SK-N-SH (cell line): ENCODE measurements at regions not wholly inside any gene's neighbourhood (a gene's known extent, or its start where the extent isn't known, plus 50 kb on each side); places are given as distances from the start of the nearest gene placed in this dataset.

Source experiments
- CTCF ChIA-PET: fragments of 300-600, 350-600 bp; formaldehyde crosslinking; extraction: SDS; loops from one replicate; lab custom pipeline; 2021; lab: Yijun Ruan, JAX
- POLR2A ChIA-PET: fragments of 350-600 bp; sonication (Branson Sonifier 250); formaldehyde crosslinking; extraction: SDS; loops from one replicate; lab custom pipeline; 2020; ENCODE audit warnings: antibody characterized with exemption, inconsistent platforms; lab: Yijun Ruan, JAX
- DNase-seq: peaks from one replicate; pipeline ENCODE4 v3.0.0; 2012
- H2AFZ ChIP-seq: fragments of 200-600 bp; sonication (generic); 2 replicates; pipeline ENCODE4 v1.8.1; 2016; ENCODE audit warnings: antibody characterized with exemption, mild to moderate bottlenecking, low read depth
- H3F3A ChIP-seq: fragments of 200-600 bp; sonication (generic); replicated peaks from 2 replicates; pipeline ENCODE3; 2016; ENCODE audit warnings: antibody characterized with exemption, mild to moderate bottlenecking; ENCODE audit not compliant: insufficient read depth
- H3K27ac ChIP-seq, 2 experiments: fragments of 200-500 bp in 1 of 2; fragments of 200-600 bp in 1 of 2; sonication (Bioruptor generic) in 1 of 2; sonication (generic), shearing (Covaris generic) in 1 of 2; 2 replicates each; pipeline versions ENCODE4 v1.5.1 to v1.6.1; 2014 to 2016; ENCODE audit warnings: low read depth in 2 of 2, inconsistent platforms in 1 of 2, low read length in 1 of 2, mild to moderate bottlenecking in 1 of 2, mixed read lengths in 1 of 2
- H3K27me3 ChIP-seq: fragments of 200-600 bp; sonication (generic), shearing (Covaris generic); 2 replicates; pipeline ENCODE4 v1.6.1; 2016; ENCODE audit warnings: mixed run types; ENCODE audit not compliant: insufficient read depth
- H3K36me3 ChIP-seq, 2 experiments: fragments of 200-500 bp in 1 of 2; fragments of 200-600 bp in 1 of 2; sonication (Bioruptor generic) in 1 of 2; sonication (generic) in 1 of 2; replicated peaks in 1 of 2; 2 replicates each; pipeline versions ENCODE3 to v1.5.1; 2014 to 2016; ENCODE audit warnings: low read length in 1 of 2, mild to moderate bottlenecking in 1 of 2; ENCODE audit not compliant: insufficient read depth in 2 of 2, control insufficient read depth in 1 of 2
- H3K4me1 ChIP-seq, 2 experiments: fragments of 200-500 bp in 1 of 2; fragments of 200-600 bp in 1 of 2; sonication (Bioruptor generic) in 1 of 2; sonication (generic), shearing (Covaris generic) in 1 of 2; 2 replicates each; pipeline versions ENCODE4 v1.5.1 to v1.6.1; 2014 to 2016; ENCODE audit warnings: low read depth in 1 of 2, low read length in 1 of 2, mixed run types in 1 of 2; ENCODE audit not compliant: insufficient read depth in 2 of 2, control insufficient read depth in 1 of 2
- H3K4me2 ChIP-seq: fragments of 200-600 bp; sonication (generic), shearing (Covaris generic); 2 replicates; pipeline ENCODE4 v1.6.1; 2017; ENCODE audit warnings: mixed run types
- H3K4me3 ChIP-seq, 2 experiments: fragments of 200-500 bp in 1 of 2; fragments of 200-600 bp in 1 of 2; sonication (Bioruptor generic) in 1 of 2; sonication (generic), shearing (Covaris generic) in 1 of 2; 2 replicates each; pipeline versions ENCODE4 v1.5.1 to v1.8.1; 2014 to 2016; ENCODE audit warnings: low read depth in 2 of 2, inconsistent platforms in 1 of 2, low read length in 1 of 2, mild to moderate bottlenecking in 1 of 2, mixed read lengths in 1 of 2, moderate library complexity in 1 of 2
- H3K79me2 ChIP-seq: fragments of 200-600 bp; sonication (generic); 2 replicates; pipeline ENCODE4 v1.8.1; 2017; ENCODE audit warnings: mild to moderate bottlenecking; ENCODE audit not compliant: insufficient read depth
- H3K9ac ChIP-seq: fragments of 200-600 bp; sonication (generic); 2 replicates; pipeline ENCODE4 v1.6.1; 2017; ENCODE audit warnings: mixed run types
- H3K9me2 ChIP-seq: fragments of 200-600 bp; sonication (generic); 2 replicates; pipeline ENCODE4 v1.6.1; 2017; ENCODE audit warnings: mixed run types
- H3K9me3 ChIP-seq: fragments of 200-600 bp; sonication (generic); 2 replicates; pipeline ENCODE4 v1.6.1; 2017; ENCODE audit warnings: mixed run types, mild to moderate bottlenecking, moderate library complexity
- H4K20me1 ChIP-seq: fragments of 200-600 bp; sonication (generic); 2 replicates; pipeline ENCODE4 v1.6.1; 2017; ENCODE audit warnings: mild to moderate bottlenecking, mixed run types; ENCODE audit not compliant: insufficient read depth
- CHD2 ChIP-seq: fragments of 150-350 bp; IDR thresholded peaks from 2 replicates; pipeline ENCODE4 v1.6.1; 2018; ENCODE audit warnings: low read length; ENCODE audit not compliant: partially characterized antibody
- EZH2phosphoT487 ChIP-seq: fragments of 200-600 bp; sonication (generic); IDR thresholded peaks from 2 replicates; pipeline ENCODE4 v1.6.1; 2017; ENCODE audit warnings: low read depth, mixed run types, mild to moderate bottlenecking, antibody characterized with exemption, moderate library complexity, borderline replicate concordance
- FOSL2 ChIP-seq: IDR thresholded peaks from 2 replicates; pipeline ENCODE4 v1.4.0; 2012; ENCODE audit warnings: low read depth, mild to moderate bottlenecking, moderate library complexity, borderline replicate concordance
- FOXJ3 ChIP-seq: sonication (generic); formaldehyde crosslinking; IDR thresholded peaks from 2 replicates; pipeline ENCODE4 v1.5.1; 2020; ENCODE audit warnings: mild to moderate bottlenecking, missing genetic modification reagents
- FOXM1 ChIP-seq: IDR thresholded peaks from 2 replicates; pipeline ENCODE4 v1.4.0; 2012; ENCODE audit warnings: low read depth, mild to moderate bottlenecking
- JUND ChIP-seq: IDR thresholded peaks from 2 replicates; pipeline ENCODE4 v1.4.0; 2012
- NRF1 ChIP-seq: IDR thresholded peaks from 2 replicates; pipeline ENCODE4 v1.6.1; 2012; ENCODE audit warnings: low read depth, mild to moderate bottlenecking, low read length
- POLR2AphosphoS5 ChIP-seq: IDR thresholded peaks from 2 replicates; pipeline ENCODE4 v1.6.1; 2012; ENCODE audit warnings: low read depth, low read length
- RXRA ChIP-seq: IDR thresholded peaks from 2 replicates; pipeline ENCODE4 v1.4.0; 2012; ENCODE audit warnings: low read depth, mild to moderate bottlenecking, borderline replicate concordance
- TAF1 ChIP-seq: IDR thresholded peaks from 2 replicates; pipeline ENCODE4 v1.6.1; 2012; ENCODE audit warnings: low read depth, mild to moderate bottlenecking, low read length, moderate library complexity, borderline replicate concordance
- ZBTB33 ChIP-seq: IDR thresholded peaks from 2 replicates; pipeline ENCODE4 v1.4.0; 2012; ENCODE audit warnings: low read depth, borderline replicate concordance
- WGBS: methylation state at CpG from one replicate; pipeline ENCODE4 v1.1.6; 2017; ENCODE audit warnings: low lambda C conversion rate; 5-methylcytosine and 5-hydroxymethylcytosine counted together
- TF ChIP-seq, protein P1 (sequence below): IDR thresholded peaks from 2 replicates; pipeline ENCODE4 v1.6.1; 2012; ENCODE audit warnings: mild to moderate bottlenecking, low read depth, low read length, moderate library complexity
- TF ChIP-seq, protein P2 (sequence below): fragments of 200-600 bp; sonication (generic); IDR thresholded peaks from 2 replicates; pipeline ENCODE4 v1.6.1; 2017; ENCODE audit warnings: antibody characterized with exemption, mild to moderate bottlenecking, moderate library complexity
- TF ChIP-seq, protein P3 (sequence below): IDR thresholded peaks from 2 replicates; pipeline ENCODE4 v1.4.0; 2012; ENCODE audit warnings: low read depth, borderline replicate concordance
- TF ChIP-seq, protein P4 (sequence below): fragments of 150-350 bp; IDR thresholded peaks from 2 replicates; pipeline ENCODE4 v1.6.1; 2017; ENCODE audit warnings: antibody characterized with exemption, low read length, low read depth, borderline replicate concordance
- TF ChIP-seq, protein P5 (sequence below): IDR thresholded peaks from 2 replicates; pipeline ENCODE4; 2012

DNA sequence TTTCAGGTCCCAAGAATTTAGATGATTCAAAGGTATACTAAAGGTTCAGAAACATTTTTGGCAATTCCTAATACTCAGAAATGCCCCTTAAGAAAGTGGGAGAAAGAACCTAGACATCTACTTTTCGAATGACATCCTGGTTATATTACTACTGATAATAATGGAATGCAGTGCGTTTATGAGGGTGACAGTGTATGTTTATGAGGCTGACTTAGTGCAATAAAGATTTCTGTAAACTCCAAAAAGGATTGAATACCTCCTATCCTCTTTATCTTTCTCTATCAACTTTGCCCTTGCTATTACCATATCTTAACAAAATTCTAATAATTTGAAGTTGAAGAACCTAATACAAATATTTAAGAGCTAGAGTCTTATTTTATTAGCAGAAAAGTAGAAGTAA lies 348.9 kb upstream of the EPHA6 start (continued):
- TF ChIP-seq, protein P1, sequence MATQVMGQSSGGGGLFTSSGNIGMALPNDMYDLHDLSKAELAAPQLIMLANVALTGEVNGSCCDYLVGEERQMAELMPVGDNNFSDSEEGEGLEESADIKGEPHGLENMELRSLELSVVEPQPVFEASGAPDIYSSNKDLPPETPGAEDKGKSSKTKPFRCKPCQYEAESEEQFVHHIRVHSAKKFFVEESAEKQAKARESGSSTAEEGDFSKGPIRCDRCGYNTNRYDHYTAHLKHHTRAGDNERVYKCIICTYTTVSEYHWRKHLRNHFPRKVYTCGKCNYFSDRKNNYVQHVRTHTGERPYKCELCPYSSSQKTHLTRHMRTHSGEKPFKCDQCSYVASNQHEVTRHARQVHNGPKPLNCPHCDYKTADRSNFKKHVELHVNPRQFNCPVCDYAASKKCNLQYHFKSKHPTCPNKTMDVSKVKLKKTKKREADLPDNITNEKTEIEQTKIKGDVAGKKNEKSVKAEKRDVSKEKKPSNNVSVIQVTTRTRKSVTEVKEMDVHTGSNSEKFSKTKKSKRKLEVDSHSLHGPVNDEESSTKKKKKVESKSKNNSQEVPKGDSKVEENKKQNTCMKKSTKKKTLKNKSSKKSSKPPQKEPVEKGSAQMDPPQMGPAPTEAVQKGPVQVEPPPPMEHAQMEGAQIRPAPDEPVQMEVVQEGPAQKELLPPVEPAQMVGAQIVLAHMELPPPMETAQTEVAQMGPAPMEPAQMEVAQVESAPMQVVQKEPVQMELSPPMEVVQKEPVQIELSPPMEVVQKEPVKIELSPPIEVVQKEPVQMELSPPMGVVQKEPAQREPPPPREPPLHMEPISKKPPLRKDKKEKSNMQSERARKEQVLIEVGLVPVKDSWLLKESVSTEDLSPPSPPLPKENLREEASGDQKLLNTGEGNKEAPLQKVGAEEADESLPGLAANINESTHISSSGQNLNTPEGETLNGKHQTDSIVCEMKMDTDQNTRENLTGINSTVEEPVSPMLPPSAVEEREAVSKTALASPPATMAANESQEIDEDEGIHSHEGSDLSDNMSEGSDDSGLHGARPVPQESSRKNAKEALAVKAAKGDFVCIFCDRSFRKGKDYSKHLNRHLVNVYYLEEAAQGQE = no peak
- TF ChIP-seq, all 33 proteins: peak for 0

- Histone ChIP-seq H4K20me1 (no peaks in the 10 kb centered on the region), H2AFZ (no peak overlapping the region), H3K4me3 (no peak overlapping the region), H3K9ac (no peak overlapping the region), H3K36me3 (no peaks in the 10 kb centered on the region), H3K79me2 (no peaks in the 10 kb centered on the region), H3F3A (no peaks in the 10 kb centered on the region), H3K27me3 (0 out of 2 replicates have a peak, but pooled peaks cover 8% of the 10 kb centered on the region), H3K9me2 (no peaks in the 10 kb centered on the region; the same call in 1 of the 2 replicates), H3K4me2 (no peak overlapping the region), H3K4me1 (no peaks in the 10 kb centered on the region), H3K9me3 (no peaks in the 10 kb centered on the region; the same call in 1 of the 2 replicates), H3K27ac (no peak overlapping the region)
- POLR2A ChIA-PET = no interaction called here
- 8% methylated on average over 4 of the region's 4 CpGs for WGBS
- CTCF ChIA-PET = no interaction called here
- no peak for DNase-seq
- TF ChIP-seq, protein P2, sequence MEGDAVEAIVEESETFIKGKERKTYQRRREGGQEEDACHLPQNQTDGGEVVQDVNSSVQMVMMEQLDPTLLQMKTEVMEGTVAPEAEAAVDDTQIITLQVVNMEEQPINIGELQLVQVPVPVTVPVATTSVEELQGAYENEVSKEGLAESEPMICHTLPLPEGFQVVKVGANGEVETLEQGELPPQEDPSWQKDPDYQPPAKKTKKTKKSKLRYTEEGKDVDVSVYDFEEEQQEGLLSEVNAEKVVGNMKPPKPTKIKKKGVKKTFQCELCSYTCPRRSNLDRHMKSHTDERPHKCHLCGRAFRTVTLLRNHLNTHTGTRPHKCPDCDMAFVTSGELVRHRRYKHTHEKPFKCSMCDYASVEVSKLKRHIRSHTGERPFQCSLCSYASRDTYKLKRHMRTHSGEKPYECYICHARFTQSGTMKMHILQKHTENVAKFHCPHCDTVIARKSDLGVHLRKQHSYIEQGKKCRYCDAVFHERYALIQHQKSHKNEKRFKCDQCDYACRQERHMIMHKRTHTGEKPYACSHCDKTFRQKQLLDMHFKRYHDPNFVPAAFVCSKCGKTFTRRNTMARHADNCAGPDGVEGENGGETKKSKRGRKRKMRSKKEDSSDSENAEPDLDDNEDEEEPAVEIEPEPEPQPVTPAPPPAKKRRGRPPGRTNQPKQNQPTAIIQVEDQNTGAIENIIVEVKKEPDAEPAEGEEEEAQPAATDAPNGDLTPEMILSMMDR = no peak
- no peak for TF ChIP-seq ZBTB33
- no peak for TF ChIP-seq POLR2AphosphoS5
- no peak for TF ChIP-seq FOXM1
- TF ChIP-seq, protein P3, sequence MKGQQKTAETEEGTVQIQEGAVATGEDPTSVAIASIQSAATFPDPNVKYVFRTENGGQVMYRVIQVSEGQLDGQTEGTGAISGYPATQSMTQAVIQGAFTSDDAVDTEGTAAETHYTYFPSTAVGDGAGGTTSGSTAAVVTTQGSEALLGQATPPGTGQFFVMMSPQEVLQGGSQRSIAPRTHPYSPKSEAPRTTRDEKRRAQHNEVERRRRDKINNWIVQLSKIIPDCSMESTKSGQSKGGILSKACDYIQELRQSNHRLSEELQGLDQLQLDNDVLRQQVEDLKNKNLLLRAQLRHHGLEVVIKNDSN = no peak
- TF ChIP-seq EZH2phosphoT487 = no peak
- TF ChIP-seq TAF1 = no peak
- TF ChIP-seq, protein P1 = no peak
- TF ChIP-seq JUND = no peak
- no peak for TF ChIP-seq CHD2
- TF ChIP-seq, protein P4, sequence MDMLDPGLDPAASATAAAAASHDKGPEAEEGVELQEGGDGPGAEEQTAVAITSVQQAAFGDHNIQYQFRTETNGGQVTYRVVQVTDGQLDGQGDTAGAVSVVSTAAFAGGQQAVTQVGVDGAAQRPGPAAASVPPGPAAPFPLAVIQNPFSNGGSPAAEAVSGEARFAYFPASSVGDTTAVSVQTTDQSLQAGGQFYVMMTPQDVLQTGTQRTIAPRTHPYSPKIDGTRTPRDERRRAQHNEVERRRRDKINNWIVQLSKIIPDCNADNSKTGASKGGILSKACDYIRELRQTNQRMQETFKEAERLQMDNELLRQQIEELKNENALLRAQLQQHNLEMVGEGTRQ = no peak
- no peak for TF ChIP-seq FOXJ3 (CRISPR knock-in tag)
- no peak for TF ChIP-seq RXRA
- TF ChIP-seq FOSL2 = no peak
- no peak for TF ChIP-seq NRF1
- TF ChIP-seq, protein P5, sequence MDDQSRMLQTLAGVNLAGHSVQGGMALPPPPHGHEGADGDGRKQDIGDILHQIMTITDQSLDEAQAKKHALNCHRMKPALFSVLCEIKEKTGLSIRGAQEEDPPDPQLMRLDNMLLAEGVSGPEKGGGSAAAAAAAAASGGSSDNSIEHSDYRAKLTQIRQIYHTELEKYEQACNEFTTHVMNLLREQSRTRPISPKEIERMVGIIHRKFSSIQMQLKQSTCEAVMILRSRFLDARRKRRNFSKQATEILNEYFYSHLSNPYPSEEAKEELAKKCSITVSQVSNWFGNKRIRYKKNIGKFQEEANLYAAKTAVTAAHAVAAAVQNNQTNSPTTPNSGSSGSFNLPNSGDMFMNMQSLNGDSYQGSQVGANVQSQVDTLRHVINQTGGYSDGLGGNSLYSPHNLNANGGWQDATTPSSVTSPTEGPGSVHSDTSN = no peak
Measured at GRCh38 chr3:96466441-96466840, 348.0 kb upstream of the EPHA6 start.
